Fibroblast of lung (primary cell): ENCODE measurements at regions not wholly inside any gene's neighbourhood (a gene's known extent, or its start where the extent isn't known, plus 50 kb on each side); places are given as distances from the start of the nearest gene placed in this dataset.

ENCODE experiments used
- DNase-seq, 2 donors: peaks; one replicate each; pipeline versions ENCODE4 v3.0.0 to v3.0.0-alpha.2; 2010; ENCODE audit warnings: low read depth in 2 of 2
- H2AFZ ChIP-seq: 2 replicates; pipeline ENCODE4 v1.5.1; 2012; ENCODE audit warnings: low read length, control low read depth, inconsistent platforms
- H3K27ac ChIP-seq: 2 replicates; pipeline ENCODE4 v1.5.1; 2011; ENCODE audit warnings: low read length, control low read depth; ENCODE audit not compliant: insufficient read depth
- H3K27me3 ChIP-seq: 2 replicates; pipeline ENCODE4 v1.5.1; 2011; ENCODE audit warnings: mild to moderate bottlenecking, low read length; ENCODE audit not compliant: control insufficient read depth, insufficient read depth
- H3K36me3 ChIP-seq: 2 replicates; pipeline ENCODE4 v1.5.1; 2011; ENCODE audit warnings: low read length; ENCODE audit not compliant: control insufficient read depth, insufficient read depth
- H3K4me1 ChIP-seq: 2 replicates; pipeline ENCODE4 v1.5.1; 2011; ENCODE audit warnings: low read length; ENCODE audit not compliant: control insufficient read depth, insufficient read depth; ENCODE audit errors: extremely low read depth
- H3K4me2 ChIP-seq: 2 replicates; pipeline ENCODE4 v1.5.1; 2011; ENCODE audit warnings: low read length, control low read depth; ENCODE audit not compliant: insufficient read depth; ENCODE audit errors: extremely low read depth
- H3K4me3 ChIP-seq, 4 experiments: fragments of 200-600 bp in 1 of 4; sonication (generic) in 1 of 4; replicated peaks in 1 of 4; 2 replicates each; pipeline ENCODE4 v1.5.1; 2011 to 2016; ENCODE audit warnings: low read length in 4 of 4, low read depth in 3 of 4, mild to moderate bottlenecking in 3 of 4, control low read depth in 2 of 4, inconsistent platforms in 1 of 4, mixed read lengths in 1 of 4; ENCODE audit not compliant: insufficient read depth in 1 of 4; ENCODE audit errors: control extremely low read depth in 1 of 4
- H3K79me2 ChIP-seq: 2 replicates; pipeline ENCODE4 v1.5.1; 2012; ENCODE audit warnings: mild to moderate bottlenecking, low read length, inconsistent platforms; ENCODE audit not compliant: control insufficient read depth, insufficient read depth
- H3K9ac ChIP-seq: 2 replicates; pipeline ENCODE4 v1.5.1; 2011; ENCODE audit warnings: mild to moderate bottlenecking, low read length, control low read depth; ENCODE audit not compliant: insufficient read depth
- H3K9me3 ChIP-seq: 2 replicates; pipeline ENCODE4 v1.5.1; 2012; ENCODE audit warnings: low read depth, low read length; ENCODE audit not compliant: control insufficient read depth, insufficient read depth
- H4K20me1 ChIP-seq: 2 replicates; pipeline ENCODE4 v1.5.1; 2011; ENCODE audit warnings: low read length; ENCODE audit not compliant: control insufficient read depth, insufficient read depth; ENCODE audit errors: extremely low read depth
- CTCF ChIP-seq, 2 donors: IDR thresholded peaks in 1 of 2; conservative IDR thresholded peaks in 1 of 2; 1 replicate in 1 of 2; 2 replicates in 1 of 2; pipeline ENCODE4 v1.5.1; 2011 to 2012; ENCODE audit warnings: low read length in 2 of 2, control low read depth in 1 of 2, inconsistent platforms in 1 of 2, low read depth in 1 of 2, mild to moderate bottlenecking in 1 of 2
- EZH2 ChIP-seq: IDR thresholded peaks from 2 replicates; pipeline ENCODE4 v1.5.1; 2012; ENCODE audit warnings: low read length, control low read depth, mild to moderate bottlenecking; ENCODE audit errors: missing control alignments

- H3K4me3 ChIP-seq = no peak overlapping the region
- no peaks in the 10 kb centered on the region for H3K4me1 ChIP-seq
- H3K36me3 ChIP-seq = no peaks in the 10 kb centered on the region
- H3K4me2 ChIP-seq = no peak overlapping the region
- no peaks in the 10 kb centered on the region for H3K79me2 ChIP-seq
- no peak for TF ChIP-seq EZH2
- no peak for TF ChIP-seq CTCF (conservative IDR thresholded peaks at IDR 0.05 in 1 of 2, IDR thresholded peaks at IDR 0.05 in 1 of 2; ENCODE audit: low read depth in 1 of 2, low read length in 2 of 2)
- H3K9me3 ChIP-seq = no peaks in the 10 kb centered on the region
- H3K27ac ChIP-seq = no peak overlapping the region
- no peak overlapping the region for H2AFZ ChIP-seq
- H3K9ac ChIP-seq = no peak overlapping the region
- no peak for DNase-seq
- peaks cover 2% of the 10 kb centered on the region for H3K27me3 ChIP-seq
- no peaks in the 10 kb centered on the region for H4K20me1 ChIP-seq
Observed at GRCh38 chr1:199821029-199821779, 206.3 kb upstream of the NR5A2 start.

- H3K36me3 ChIP-seq = no peaks in the 10 kb centered on the region
- H3K9ac ChIP-seq = no peak overlapping the region
- H3K79me2 ChIP-seq = no peaks in the 10 kb centered on the region
- H3K4me2 ChIP-seq = no peak overlapping the region
- H2AFZ ChIP-seq = no peak overlapping the region
- no peaks in the 10 kb centered on the region for H3K27me3 ChIP-seq
- TF ChIP-seq CTCF (conservative IDR thresholded peaks at IDR 0.05 in 1 of 2, IDR thresholded peaks at IDR 0.05 in 1 of 2; ENCODE audit: low read depth in 1 of 2, low read length in 2 of 2) = no peak
- TF ChIP-seq EZH2 = no peak
- no peaks in the 10 kb centered on the region for H3K4me1 ChIP-seq
- no peak overlapping the region for H3K4me3 ChIP-seq
- no peak overlapping the region for H3K27ac ChIP-seq
- no peaks in the 10 kb centered on the region for H3K9me3 ChIP-seq
- no peaks in the 10 kb centered on the region for H4K20me1 ChIP-seq
- no peak for DNase-seq
Observed at GRCh38 chr1:199832451-199832850, 195.1 kb upstream of the NR5A2 start.

GRCh38 chr1:199834711-199835110 lies 192.8 kb upstream of the NR5A2 start:
- TF ChIP-seq EZH2 = no peak
- no peak for TF ChIP-seq CTCF (conservative IDR thresholded peaks at IDR 0.05 in 1 of 2, IDR thresholded peaks at IDR 0.05 in 1 of 2; ENCODE audit: low read depth in 1 of 2, low read length in 2 of 2)
- Histone ChIP-seq H4K20me1 (no peaks in the 10 kb centered on the region), H3K79me2 (no peaks in the 10 kb centered on the region), H2AFZ (no peak overlapping the region), H3K9me3 (no peaks in the 10 kb centered on the region), H3K9ac (no peak overlapping the region), H3K4me2 (no peak overlapping the region), H3K4me3 (no peak overlapping the region), H3K27ac (no peak overlapping the region), H3K36me3 (no peaks in the 10 kb centered on the region), H3K27me3 (no peaks in the 10 kb centered on the region), H3K4me1 (no peaks in the 10 kb centered on the region)
- no peak for DNase-seq
